H1 (cell line): ENCODE measurements at regions not wholly inside any gene's neighbourhood (a gene's known extent, or its start where the extent isn't known, plus 50 kb on each side); places are given as distances from the start of the nearest gene placed in this dataset.
A peak's percentile ranks its signal among the peaks of the same experiment; 100 is the strongest.

Source experiments
- CTCF ChIA-PET: fragments of 300-600 bp; sonication (Branson Sonifier 250); formaldehyde crosslinking; loops from one replicate; lab custom pipeline; 2021; ENCODE audit not compliant: partially characterized antibody; lab: Charles Lee
- POLR2A ChIA-PET: fragments of 300-600 bp; sonication (Branson Sonifier 250); formaldehyde crosslinking; loops from one replicate; lab custom pipeline; 2021; ENCODE audit warnings: inconsistent platforms; ENCODE audit not compliant: partially characterized antibody; lab: Charles Lee
- DNase-seq, 2 experiments: peaks; one replicate each; pipeline versions ENCODE4 v3.0.0 to v3.0.0-alpha.2; 2010 to 2022; ENCODE audit warnings: low spot score in 2 of 2, low read depth in 1 of 2, mixed read lengths in 1 of 2
- FAIRE-seq: peaks from 2 replicates; lab custom pipeline; 2011; peaks lifted over from hg19 to GRCh38; lab: Jason Lieb, UNC
- H2AFZ ChIP-seq: 2 replicates; pipeline ENCODE4 v1.8.1; 2012; ENCODE audit warnings: low read length, inconsistent platforms
- H2AK5ac ChIP-seq: 2 replicates; pipeline ENCODE4 v1.6.1; 2013; ENCODE audit warnings: low read depth, low read length
- H2BK120ac ChIP-seq: replicated peaks from 2 replicates; pipeline ENCODE3; 2013; ENCODE audit warnings: low read depth, low read length, inconsistent platforms
- H2BK12ac ChIP-seq: 2 replicates; pipeline ENCODE4 v1.6.1; 2013; ENCODE audit warnings: low read depth, low read length
- H2BK15ac ChIP-seq: 2 replicates; pipeline ENCODE4 v1.6.1; 2013; ENCODE audit warnings: low read length
- H2BK20ac ChIP-seq: 2 replicates; pipeline ENCODE4 v1.6.1; 2013; ENCODE audit warnings: low read length
- H2BK5ac ChIP-seq: 2 replicates; pipeline ENCODE4 v1.6.1; 2013; ENCODE audit warnings: low read depth, low read length
- H3K14ac ChIP-seq: 2 replicates; pipeline ENCODE4 v1.6.1; 2013; ENCODE audit warnings: inconsistent platforms; ENCODE audit not compliant: insufficient read length
- H3K18ac ChIP-seq: 2 replicates; pipeline ENCODE4 v1.6.1; 2013; ENCODE audit warnings: low read length; ENCODE audit errors: extremely low read depth
- H3K23ac ChIP-seq: 2 replicates; pipeline ENCODE4 v1.6.1; 2013; ENCODE audit warnings: inconsistent platforms; ENCODE audit not compliant: insufficient read length
- H3K23me2 ChIP-seq: 2 replicates; pipeline ENCODE4 v1.6.1; 2013; ENCODE audit warnings: low read depth, low read length
- H3K27ac ChIP-seq: 2 replicates; pipeline ENCODE4 v1.6.1; 2011; ENCODE audit warnings: low read depth, low read length, inconsistent platforms
- H3K27me3 ChIP-seq, 4 experiments: replicated peaks in 1 of 4; 1 replicate in 1 of 4; 2 replicates in 3 of 4; pipeline versions ENCODE4 v1.6.1 to v1.8.1; 2011 to 2013; ENCODE audit warnings: low read length in 3 of 4, mild to moderate bottlenecking in 3 of 4, inconsistent platforms in 2 of 4, mixed read lengths in 2 of 4, moderate library complexity in 1 of 4; ENCODE audit not compliant: control insufficient read depth in 3 of 4, insufficient read depth in 3 of 4; ENCODE audit errors: extremely low read depth in 1 of 4
- H3K36me3 ChIP-seq, 4 experiments: 2 replicates each; pipeline versions ENCODE4 v1.6.1 to v1.8.1; 2011 to 2013; ENCODE audit warnings: mild to moderate bottlenecking in 4 of 4, low read length in 3 of 4, moderate library complexity in 2 of 4, control low read depth in 1 of 4, inconsistent platforms in 1 of 4; ENCODE audit not compliant: insufficient read depth in 4 of 4, control insufficient read depth in 2 of 4
- H3K4ac ChIP-seq: replicated peaks from 2 replicates; pipeline ENCODE3; 2013; ENCODE audit warnings: low read length, low read depth, mixed read lengths, inconsistent platforms; ENCODE audit not compliant: insufficient read length
- H3K4me1 ChIP-seq, 4 experiments: replicated peaks in 1 of 4; 1 replicate in 1 of 4; 2 replicates in 3 of 4; pipeline versions ENCODE4 v1.6.1 to v1.8.1; 2011 to 2013; ENCODE audit warnings: low read length in 3 of 4, inconsistent platforms in 2 of 4, mixed read lengths in 1 of 4; ENCODE audit not compliant: insufficient read depth in 4 of 4, control insufficient read depth in 3 of 4
- H3K4me2 ChIP-seq, 2 experiments: 2 replicates each; pipeline versions ENCODE4 v1.6.1 to v1.8.1; 2011 to 2013; ENCODE audit warnings: low read depth in 2 of 2, low read length in 2 of 2, control low read depth in 1 of 2, inconsistent platforms in 1 of 2, mild to moderate bottlenecking in 1 of 2; ENCODE audit not compliant: insufficient read depth in 1 of 2
- H3K4me3 ChIP-seq, 4 experiments: fragments of 200-600, 300-600 bp in 1 of 4; sonication (generic), shearing (Covaris generic), sonication (Bioruptor Twin) in 1 of 4; 2 replicates each; pipeline versions ENCODE4 v1.5.1 to v1.8.1; 2011 to 2016; ENCODE audit warnings: low read length in 4 of 4, low read depth in 3 of 4, control low read depth in 2 of 4, inconsistent platforms in 2 of 4, mild to moderate bottlenecking in 2 of 4, mixed read lengths in 1 of 4, moderate library complexity in 1 of 4; ENCODE audit not compliant: insufficient read depth in 2 of 4; ENCODE audit errors: extremely low read depth in 1 of 4
- H3K56ac ChIP-seq: replicated peaks from 2 replicates; pipeline ENCODE3; 2013; ENCODE audit warnings: low read depth, mild to moderate bottlenecking, mixed read lengths, low read length, inconsistent platforms; ENCODE audit not compliant: insufficient read length
- H3K79me1 ChIP-seq: 2 replicates; pipeline ENCODE4 v1.6.1; 2013; ENCODE audit warnings: low read depth, low read length, control low read depth
- H3K79me2 ChIP-seq, 2 experiments: 2 replicates each; pipeline versions ENCODE4 v1.6.1 to v1.8.1; 2012 to 2013; ENCODE audit warnings: low read length in 2 of 2, mild to moderate bottlenecking in 2 of 2, inconsistent platforms in 1 of 2; ENCODE audit not compliant: insufficient read depth in 2 of 2, control insufficient read depth in 1 of 2
- H3K9ac ChIP-seq, 4 experiments: replicated peaks in 1 of 4; 1 replicate in 1 of 4; 2 replicates in 3 of 4; pipeline versions ENCODE4 v1.6.1 to v1.8.1; 2011 to 2013; ENCODE audit warnings: low read depth in 3 of 4, low read length in 3 of 4, control low read depth in 2 of 4, mild to moderate bottlenecking in 2 of 4, moderate library complexity in 2 of 4, inconsistent platforms in 1 of 4; ENCODE audit errors: extremely low read depth in 1 of 4
- H3K9me3 ChIP-seq, 2 experiments: 2 replicates each; pipeline versions ENCODE4 v1.6.1 to v1.8.1; 2012 to 2013; ENCODE audit warnings: mild to moderate bottlenecking in 2 of 2, moderate library complexity in 2 of 2, control low read depth in 1 of 2, inconsistent platforms in 1 of 2, low read depth in 1 of 2, low read length in 1 of 2, mixed read lengths in 1 of 2; ENCODE audit not compliant: insufficient read depth in 2 of 2
- H4K20me1 ChIP-seq, 2 experiments: replicated peaks in 1 of 2; 2 replicates each; pipeline versions ENCODE3 to v1.8.1; 2011 to 2013; ENCODE audit warnings: inconsistent platforms in 2 of 2, low read length in 2 of 2, mild to moderate bottlenecking in 1 of 2; ENCODE audit not compliant: insufficient read depth in 2 of 2, control insufficient read depth in 1 of 2
- H4K5ac ChIP-seq: 2 replicates; pipeline ENCODE4 v1.6.1; 2013; ENCODE audit warnings: low read length, low read depth, mixed read lengths, inconsistent platforms; ENCODE audit not compliant: insufficient read length
- H4K8ac ChIP-seq: 2 replicates; pipeline ENCODE4 v1.8.0; 2013; ENCODE audit warnings: mild to moderate bottlenecking, moderate library complexity, low read length, inconsistent platforms; ENCODE audit not compliant: insufficient read depth; ENCODE audit errors: extremely low read depth
- H4K91ac ChIP-seq: replicated peaks from 2 replicates; pipeline ENCODE3; 2013; ENCODE audit warnings: low read length, mixed read lengths, inconsistent platforms; ENCODE audit not compliant: insufficient read length
- ATF2 ChIP-seq: IDR thresholded peaks from 2 replicates; pipeline ENCODE4 v1.6.1; 2012; ENCODE audit warnings: low read length, inconsistent platforms
- BRCA1 ChIP-seq: IDR thresholded peaks from 2 replicates; pipeline ENCODE4 v1.6.1; 2012; ENCODE audit warnings: low read depth, low read length, improper control_type of control experiment
- FOSL1 ChIP-seq: IDR thresholded peaks from 2 replicates; pipeline ENCODE4 v1.6.1; 2011; ENCODE audit warnings: mild to moderate bottlenecking, low read depth, low read length, moderate library complexity; ENCODE audit not compliant: insufficient read depth
- HDAC6 ChIP-seq: IDR thresholded peaks from one replicate; pipeline ENCODE4 v1.7.1; 2012; ENCODE audit warnings: low read depth, mild to moderate bottlenecking, inconsistent platforms, low read length, moderate library complexity
- KDM4A ChIP-seq: IDR thresholded peaks from one replicate; pipeline ENCODE4 v1.7.1; 2012; ENCODE audit warnings: low read depth, mild to moderate bottlenecking, moderate library complexity, low read length, inconsistent platforms; ENCODE audit not compliant: severe bottlenecking
- NANOG ChIP-seq: IDR thresholded peaks from 2 replicates; pipeline ENCODE4 v1.6.1; 2011; ENCODE audit warnings: low read length, low read depth, mild to moderate bottlenecking, inconsistent platforms; ENCODE audit not compliant: insufficient read depth, poor library complexity, severe bottlenecking
- PHF8 ChIP-seq: fragments of 200-600 bp; sonication (generic); conservative IDR thresholded peaks from 2 replicates; pipeline ENCODE4 v1.7.1; 2012; ENCODE audit warnings: low read depth, mild to moderate bottlenecking, inconsistent platforms, low read length, moderate library complexity
- RBBP5 ChIP-seq: IDR thresholded peaks from 2 replicates; pipeline ENCODE4 v1.7.1; 2012; ENCODE audit warnings: low read depth, mild to moderate bottlenecking, inconsistent platforms, low read length, moderate library complexity, borderline replicate concordance
- SP4 ChIP-seq: IDR thresholded peaks from 2 replicates; pipeline ENCODE4 v1.6.1; 2012; ENCODE audit warnings: low read length, inconsistent platforms
- SUZ12 ChIP-seq: fragments of 200-600 bp; sonication (generic); IDR thresholded peaks from 2 replicates; pipeline ENCODE4 v1.6.1; 2012; ENCODE audit warnings: mild to moderate bottlenecking, inconsistent platforms, low read length, moderate library complexity, mixed read lengths
- USF2 ChIP-seq: IDR thresholded peaks from 2 replicates; pipeline ENCODE4 v1.6.1; 2011; ENCODE audit warnings: low read length, improper control_type of control experiment
- WGBS, 2 experiments: shearing (Covaris generic) in 1 of 2; methylation state at CpG; one replicate each; pipeline versions ENCODE4 v1.1.6 to v1.1.7; 2013 to 2015; ENCODE audit warnings: low lambda C conversion rate in 2 of 2, mixed read lengths in 2 of 2, inconsistent platforms in 1 of 2, low coverage in 1 of 2, missing lambda C conversion rate in 1 of 2; ENCODE audit not compliant: insufficient replicate concordance in 2 of 2, insufficient coverage in 1 of 2, insufficient read length in 1 of 2; ENCODE audit errors: extremely low coverage in 1 of 2, missing lambda C conversion rate in 1 of 2; 5-methylcytosine and 5-hydroxymethylcytosine counted together

- Histone ChIP-seq H3K18ac (no peak overlapping the region), H4K20me1 (no peaks in the 10 kb centered on the region), H3K23me2 (no peaks in the 10 kb centered on the region), H4K8ac (no peak overlapping the region), H2BK15ac (no peak overlapping the region), H2BK20ac (no peak overlapping the region), H4K91ac (no peak overlapping the region), H3K36me3 (no peaks in the 10 kb centered on the region), H3K27ac (no peak overlapping the region), H3K4me3 (no peak overlapping the region), H2BK120ac (no peak overlapping the region), H3K23ac (no peak overlapping the region), H2BK12ac (peak overlapping the region; percentile 30; the same call in 1 of the 2 replicates), H4K5ac (no peak overlapping the region), H3K56ac (no peak overlapping the region), H3K14ac (no peak overlapping the region), H3K9ac (no peak overlapping the region; a peak in 1 of 7 replicates), H3K4me2 (no peak overlapping the region), H2AK5ac (peak overlapping the region; percentile 32; the same call in 1 of the 2 replicates), H3K4me1 (no peaks in the 10 kb centered on the region; a peak in 1 of 7 replicates), H2AFZ (no peak overlapping the region), H3K9me3 (no peaks in the 10 kb centered on the region), H2BK5ac (no peak overlapping the region), H3K79me2 (no peaks in the 10 kb centered on the region), H3K4ac (no peak overlapping the region), H3K79me1 (no peaks in the 10 kb centered on the region), H3K27me3 (no peaks in the 10 kb centered on the region)
- no peak for FAIRE-seq
- no peak for DNase-seq
- 93% methylated on average over 8 of the region's 8 CpGs; no CpG with 5 or more reads in 1 of the 2 experiments for WGBS, 2 experiments
- ChIA-PET CTCF (interaction anchor here (0.8 to 1.0 kb wide), 2 partner anchors 14 to 211 kb away, joined by 3 read pairs; no protein-coding TSS in a partner anchor), POLR2A (no interaction called here)
- TF ChIP-seq FOSL1: no peak
- TF ChIP-seq HDAC6: no peak
- no peak for TF ChIP-seq NANOG
- no peak for TF ChIP-seq KDM4A
- TF ChIP-seq USF2: no peak
- TF ChIP-seq SUZ12: no peak
- no peak for TF ChIP-seq PHF8
- TF ChIP-seq ATF2: no peak
- no peak for TF ChIP-seq RBBP5
- TF ChIP-seq BRCA1: no peak
- no peak for TF ChIP-seq SP4
Observed at GRCh38 chr12:32997471-32997870, 100.9 kb upstream of the PKP2 start.
